Activated CD8-positive, alpha-beta memory T cell treated with anti-CD3 and anti-CD28 coated beads, Interleukin-2, amount 50 U/mL, for 4 hours (primary cell): ENCODE measurements at regions not wholly inside any gene's neighbourhood (a gene's known extent, or its start where the extent isn't known, plus 50 kb on each side); places are given as distances from the start of the nearest gene placed in this dataset.

ENCODE experiments used
- DNase-seq: peaks from one replicate; pipeline ENCODE4 v3.0.0-alpha.2; 2020

GRCh38 chrX:39519030-39519488 lies 578.7 kb downstream of the BCOR start:
- no peak for DNase-seq

GRCh38 chrX:39519566-39520301 lies 578.0 kb downstream of the BCOR start:
- no peak for DNase-seq

GRCh38 chrX:39525758-39526157 lies 572.0 kb downstream of the BCOR start:
- no peak for DNase-seq

GRCh38 chrX:39527025-39527424 lies 570.7 kb downstream of the BCOR start:
- DNase-seq, result no peak

GRCh38 chrX:39528161-39528916 lies 569.4 kb downstream of the BCOR start:
- DNase-seq, result no peak

GRCh38 chrX:39532761-39533160 lies 565.0 kb downstream of the BCOR start:
- no peak for DNase-seq

GRCh38 chrX:39534949-39535348 lies 562.8 kb downstream of the BCOR start:
- DNase-seq, result no peak

- DNase-seq, result no peak
These were observed 561.5 kb downstream of the BCOR start for GRCh38 chrX:39536211-39536610.

GRCh38 chrX:39541881-39542280 lies 555.9 kb downstream of the BCOR start:
- no peak for DNase-seq

- DNase-seq, result no peak
These were observed 555.4 kb downstream of the BCOR start for GRCh38 chrX:39542316-39542715.

GRCh38 chrX:39550795-39551361 lies 546.9 kb downstream of the BCOR start:
- DNase-seq, result no peak

GRCh38 chrX:39551762-39552161 lies 546.0 kb downstream of the BCOR start:
- DNase-seq, result no peak

GRCh38 chrX:39555431-39555830 lies 542.3 kb downstream of the BCOR start:
- no peak for DNase-seq

- DNase-seq, result no peak
These were observed 541.7 kb downstream of the BCOR start for GRCh38 chrX:39556056-39556455.

- no peak for DNase-seq
These were observed 538.5 kb downstream of the BCOR start for GRCh38 chrX:39559229-39559628.

- DNase-seq, result no peak
These were observed 537.5 kb downstream of the BCOR start for GRCh38 chrX:39560271-39560670.

GRCh38 chrX:39563178-39563577 lies 534.6 kb downstream of the BCOR start:
- no peak for DNase-seq

- no peak for DNase-seq
These were observed 533.0 kb downstream of the BCOR start for GRCh38 chrX:39564751-39565150.

GRCh38 chrX:39574178-39574577 lies 523.6 kb downstream of the BCOR start:
- DNase-seq, result no peak

- DNase-seq, result no peak
These were observed 521.5 kb downstream of the BCOR start for GRCh38 chrX:39576041-39576872.

- no peak for DNase-seq
These were observed 520.4 kb downstream of the BCOR start for GRCh38 chrX:39577206-39577984.
